Astrocyte (in vitro differentiated cells and primary cell): ENCODE measurements at regions not wholly inside any gene's neighbourhood (a gene's known extent, or its start where the extent isn't known, plus 50 kb on each side); places are given as distances from the start of the nearest gene placed in this dataset.

Experiments
- DNase-seq: peaks from one replicate; pipeline ENCODE4 v3.0.0-alpha.2; 2010; ENCODE audit warnings: low read depth
- FAIRE-seq: peaks from 2 replicates; lab custom pipeline; 2011; peaks lifted over from hg19 to GRCh38; lab: Jason Lieb, UNC
- H2AFZ ChIP-seq: 2 replicates; pipeline ENCODE4 v1.6.0; 2012; ENCODE audit warnings: low read depth, low read length, inconsistent platforms
- H3K27ac ChIP-seq: 2 replicates; pipeline ENCODE4 v1.5.1; 2011; ENCODE audit warnings: low read depth, low read length, inconsistent platforms
- H3K27me3 ChIP-seq: 2 replicates; pipeline ENCODE4 v1.6.0; 2011; ENCODE audit warnings: low read length, inconsistent platforms; ENCODE audit not compliant: insufficient read depth
- H3K36me3 ChIP-seq: 2 replicates; pipeline ENCODE4 v1.5.1; 2011; ENCODE audit warnings: low read length, inconsistent platforms; ENCODE audit not compliant: insufficient read depth
- H3K4me1 ChIP-seq: 2 replicates; pipeline ENCODE4 v1.5.1; 2011; ENCODE audit warnings: low read length, inconsistent platforms; ENCODE audit not compliant: insufficient read depth
- H3K4me2 ChIP-seq: 2 replicates; pipeline ENCODE4 v1.6.0; 2012; ENCODE audit warnings: low read length, inconsistent platforms
- H3K4me3 ChIP-seq: 2 replicates; pipeline ENCODE4 v1.5.1; 2011; ENCODE audit warnings: low read depth, mild to moderate bottlenecking, low read length, inconsistent platforms; ENCODE audit not compliant: insufficient read depth
- H3K79me2 ChIP-seq: 2 replicates; pipeline ENCODE4 v1.6.0; 2012; ENCODE audit warnings: mild to moderate bottlenecking, low read length, inconsistent platforms; ENCODE audit not compliant: insufficient read depth
- H3K9ac ChIP-seq: 2 replicates; pipeline ENCODE4 v1.6.0; 2012; ENCODE audit warnings: mild to moderate bottlenecking, low read length, inconsistent platforms
- H3K9me3 ChIP-seq: 2 replicates; pipeline ENCODE4 v1.5.1; 2012; ENCODE audit warnings: low read depth, mild to moderate bottlenecking, low read length, inconsistent platforms; ENCODE audit not compliant: insufficient read depth
- H4K20me1 ChIP-seq: 2 replicates; pipeline ENCODE4 v1.6.0; 2012; ENCODE audit warnings: low read length, inconsistent platforms; ENCODE audit not compliant: insufficient read depth
- H3K27ac Mint-ChIP-seq: one replicate; pipeline ENCODE4 v1.8.0; 2021; ENCODE audit warnings: mild to moderate bottlenecking, mixed read lengths; ENCODE audit not compliant: unreplicated experiment
- H3K27me3 Mint-ChIP-seq: one replicate; pipeline ENCODE4 v1.8.0; 2021; ENCODE audit warnings: low read depth, mixed read lengths; ENCODE audit not compliant: unreplicated experiment
- H3K36me3 Mint-ChIP-seq: one replicate; pipeline ENCODE4 v1.8.0; 2021; ENCODE audit warnings: low read depth, mixed read lengths; ENCODE audit not compliant: unreplicated experiment
- H3K4me1 Mint-ChIP-seq: one replicate; pipeline ENCODE4 v1.8.0; 2021; ENCODE audit warnings: low read depth, mixed read lengths; ENCODE audit not compliant: unreplicated experiment
- H3K4me3 Mint-ChIP-seq: one replicate; pipeline ENCODE4 v1.8.0; 2021; ENCODE audit warnings: mild to moderate bottlenecking, moderate library complexity, mixed read lengths; ENCODE audit not compliant: unreplicated experiment
- H3K9me3 Mint-ChIP-seq: one replicate; pipeline ENCODE4 v1.8.0; 2021; ENCODE audit warnings: mild to moderate bottlenecking, mixed read lengths; ENCODE audit not compliant: unreplicated experiment
- EZH2 ChIP-seq: IDR thresholded peaks from 2 replicates; pipeline ENCODE4 v1.6.1; 2012; ENCODE audit warnings: mild to moderate bottlenecking, low read length, inconsistent platforms; ENCODE audit not compliant: insufficient read depth
- TF ChIP-seq, protein P1 (sequence below): IDR thresholded peaks from 2 replicates; pipeline ENCODE4 v1.5.1; 2011; ENCODE audit warnings: low read depth, mild to moderate bottlenecking, inconsistent platforms, low read length, moderate library complexity; ENCODE audit not compliant: insufficient read depth

DNA sequence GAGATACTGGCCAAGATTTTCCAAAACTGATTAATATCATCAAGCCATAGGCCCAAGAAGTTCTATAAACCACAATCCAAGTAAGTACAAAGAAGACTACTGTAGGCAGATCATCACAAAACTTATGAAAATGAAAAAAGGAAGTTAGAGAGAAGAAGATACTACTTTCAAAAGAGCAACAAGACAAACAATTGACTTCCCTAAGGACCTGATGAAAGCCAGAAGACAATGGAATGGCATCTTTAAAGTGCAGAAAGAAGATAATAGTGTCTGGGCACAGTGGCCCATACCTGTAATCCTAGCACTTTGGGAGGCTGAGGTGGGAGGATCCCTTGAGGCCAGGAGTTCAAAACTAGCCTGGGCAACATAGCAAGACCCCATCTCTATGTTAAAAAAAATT is 243.1 kb downstream of the PRDM2 start:
- peaks cover 12% of the 10 kb centered on the region for H3K27me3 Mint-ChIP-seq
- H3K4me1 Mint-ChIP-seq = no peaks in the 10 kb centered on the region
- no peak overlapping the region for H3K27ac ChIP-seq
- no peaks in the 10 kb centered on the region for H4K20me1 ChIP-seq
- H3K27me3 ChIP-seq = no peaks in the 10 kb centered on the region
- H3K79me2 ChIP-seq = no peaks in the 10 kb centered on the region
- no peak overlapping the region for H3K9ac ChIP-seq
- H3K9me3 Mint-ChIP-seq = peaks cover 4% of the 10 kb centered on the region
- H3K4me1 ChIP-seq = no peaks in the 10 kb centered on the region
- H2AFZ ChIP-seq = no peak overlapping the region
- FAIRE-seq = no peak
- no peak for DNase-seq
- TF ChIP-seq, protein P1, sequence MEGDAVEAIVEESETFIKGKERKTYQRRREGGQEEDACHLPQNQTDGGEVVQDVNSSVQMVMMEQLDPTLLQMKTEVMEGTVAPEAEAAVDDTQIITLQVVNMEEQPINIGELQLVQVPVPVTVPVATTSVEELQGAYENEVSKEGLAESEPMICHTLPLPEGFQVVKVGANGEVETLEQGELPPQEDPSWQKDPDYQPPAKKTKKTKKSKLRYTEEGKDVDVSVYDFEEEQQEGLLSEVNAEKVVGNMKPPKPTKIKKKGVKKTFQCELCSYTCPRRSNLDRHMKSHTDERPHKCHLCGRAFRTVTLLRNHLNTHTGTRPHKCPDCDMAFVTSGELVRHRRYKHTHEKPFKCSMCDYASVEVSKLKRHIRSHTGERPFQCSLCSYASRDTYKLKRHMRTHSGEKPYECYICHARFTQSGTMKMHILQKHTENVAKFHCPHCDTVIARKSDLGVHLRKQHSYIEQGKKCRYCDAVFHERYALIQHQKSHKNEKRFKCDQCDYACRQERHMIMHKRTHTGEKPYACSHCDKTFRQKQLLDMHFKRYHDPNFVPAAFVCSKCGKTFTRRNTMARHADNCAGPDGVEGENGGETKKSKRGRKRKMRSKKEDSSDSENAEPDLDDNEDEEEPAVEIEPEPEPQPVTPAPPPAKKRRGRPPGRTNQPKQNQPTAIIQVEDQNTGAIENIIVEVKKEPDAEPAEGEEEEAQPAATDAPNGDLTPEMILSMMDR = no peak
- no peak for TF ChIP-seq EZH2
- H3K27ac Mint-ChIP-seq = no peak overlapping the region
- no peak overlapping the region for H3K4me3 ChIP-seq
- H3K36me3 ChIP-seq = no peaks in the 10 kb centered on the region
- no peaks in the 10 kb centered on the region for H3K36me3 Mint-ChIP-seq
- H3K9me3 ChIP-seq = peaks cover 3% of the 10 kb centered on the region
- H3K4me2 ChIP-seq = no peak overlapping the region
- no peak overlapping the region for H3K4me3 Mint-ChIP-seq

DNA sequence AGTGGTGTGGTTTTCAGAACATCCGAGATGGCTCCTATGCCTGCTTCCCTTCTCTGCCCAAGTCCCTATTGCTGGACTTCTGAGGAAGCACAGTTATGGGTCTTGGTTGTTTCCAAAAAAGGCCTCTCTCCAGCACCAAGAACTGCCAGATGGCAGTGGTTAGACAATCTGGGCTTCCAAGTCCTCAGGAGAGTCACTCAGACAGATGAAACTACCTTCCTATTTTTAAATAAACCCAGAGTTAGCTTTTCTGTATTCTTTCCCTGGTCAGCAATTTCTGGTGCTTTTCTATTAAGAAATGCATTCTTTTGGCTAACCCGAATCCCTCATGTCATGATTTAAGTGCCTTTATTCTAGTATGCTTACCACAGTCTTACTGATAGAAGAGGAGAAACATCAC is 245.9 kb downstream of the PRDM2 start:
- H3K27ac Mint-ChIP-seq = no peak overlapping the region
- no peak for FAIRE-seq

DNA sequence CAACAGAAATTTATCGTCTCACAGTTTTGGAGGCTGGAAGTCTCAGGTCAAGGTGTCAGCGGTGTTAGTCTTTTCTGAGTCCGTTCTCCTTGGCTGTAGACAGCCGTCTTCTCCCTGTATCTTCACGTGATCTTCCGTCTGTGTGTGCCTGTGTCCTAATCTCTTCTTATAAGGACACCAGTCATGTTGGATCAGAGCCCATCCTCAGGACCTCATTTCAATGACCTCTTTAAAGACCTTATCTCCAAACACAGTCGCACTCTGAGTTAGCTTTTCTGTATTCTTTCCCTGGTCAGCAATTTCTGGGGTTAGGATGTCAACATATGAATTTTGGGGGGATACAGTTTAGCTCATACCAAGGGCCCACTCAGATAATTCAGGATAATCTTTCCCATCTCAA is 247.7 kb downstream of the PRDM2 start:
- TF ChIP-seq, protein P1 = no peak
- TF ChIP-seq EZH2 = no peak
- Mint-ChIP-seq H3K4me1 (no peaks in the 10 kb centered on the region), H3K27me3 (peaks cover 13% of the 10 kb centered on the region), H3K36me3 (no peaks in the 10 kb centered on the region), H3K9me3 (no peaks in the 10 kb centered on the region), H3K27ac (no peak overlapping the region), H3K4me3 (no peak overlapping the region)
- FAIRE-seq (no peak), DNase-seq (no peak)
- Histone ChIP-seq H2AFZ (no peak overlapping the region), H3K4me2 (no peak overlapping the region), H3K79me2 (no peaks in the 10 kb centered on the region), H3K27me3 (no peaks in the 10 kb centered on the region), H3K27ac (no peak overlapping the region), H4K20me1 (no peaks in the 10 kb centered on the region), H3K36me3 (no peaks in the 10 kb centered on the region), H3K9ac (no peak overlapping the region), H3K9me3 (no peaks in the 10 kb centered on the region), H3K4me3 (no peak overlapping the region), H3K4me1 (no peaks in the 10 kb centered on the region)

More for the DNA sequence above, 245.9 kb downstream of the PRDM2 start:
- Mint-ChIP-seq H3K4me1 (no peaks in the 10 kb centered on the region), H3K27me3 (peaks cover 15% of the 10 kb centered on the region), H3K36me3 (no peaks in the 10 kb centered on the region), H3K9me3 (no peaks in the 10 kb centered on the region), H3K4me3 (no peak overlapping the region)
- H3K9me3 ChIP-seq = peaks cover 3% of the 10 kb centered on the region
- H2AFZ ChIP-seq = no peak overlapping the region
- H3K4me1 ChIP-seq = no peaks in the 10 kb centered on the region
- H3K79me2 ChIP-seq = no peaks in the 10 kb centered on the region
- no peaks in the 10 kb centered on the region for H4K20me1 ChIP-seq
- no peak for TF ChIP-seq EZH2
- TF ChIP-seq, protein P1 = no peak
- H3K4me2 ChIP-seq = no peak overlapping the region
- H3K36me3 ChIP-seq = no peaks in the 10 kb centered on the region
- H3K9ac ChIP-seq = no peak overlapping the region
- H3K27ac ChIP-seq = no peak overlapping the region
- DNase-seq = no peak
- no peak overlapping the region for H3K4me3 ChIP-seq
- no peaks in the 10 kb centered on the region for H3K27me3 ChIP-seq
